Left ventricle myocardium inferior (tissue), 1 donor: ENCODE measurements at regions not wholly inside any gene's neighbourhood (a gene's known extent, or its start where the extent isn't known, plus 50 kb on each side); places are given as distances from the start of the nearest gene placed in this dataset.
"Not testable (repeated sequence)": the region's sequence is repeated elsewhere in the genome, so short reads cannot be mapped to it uniquely, and the experiment has no call there.

Experiments
- DNase-seq: peaks from one replicate; pipeline ENCODE4 v3.0.0-alpha.2; 2020
- H3K27ac ChIP-seq: fragments of 200-600 bp; replicated peaks from 2 replicates; pipeline ENCODE4 v1.8.0; 2021
- H3K27me3 ChIP-seq: fragments of 200-600 bp; 2 replicates; pipeline ENCODE4 v1.8.0; 2021; ENCODE audit warnings: low read depth
- H3K36me3 ChIP-seq: fragments of 200-600 bp; 2 replicates; pipeline ENCODE4 v1.8.0; 2021
- H3K4me1 ChIP-seq: fragments of 200-600 bp; 2 replicates; pipeline ENCODE4 v1.8.0; 2021
- H3K4me3 ChIP-seq: fragments of 200-600 bp; 2 replicates; pipeline ENCODE4 v1.8.0; 2021; ENCODE audit warnings: mild to moderate bottlenecking, moderate library complexity
- H3K9me3 ChIP-seq: fragments of 200-600 bp; replicated peaks from 2 replicates; pipeline ENCODE4 v1.8.0; 2021
- intact Hi-C: fragments of 100-400 bp; cut with micrococcal nuclease; formaldehyde crosslinking; loops from one replicate; pipeline ENCODE4 v1.11.0; 2022
- TF ChIP-seq, protein P1 (sequence below): fragments of 200-600 bp; IDR thresholded peaks from 2 replicates; pipeline ENCODE4 v1.8.0; 2021; ENCODE audit warnings: antibody characterized with exemption, mild to moderate bottlenecking, borderline replicate concordance
- donor health status: DM: no; HTN: yes; CAD: no; lungs with severe emphysema.

DNA sequence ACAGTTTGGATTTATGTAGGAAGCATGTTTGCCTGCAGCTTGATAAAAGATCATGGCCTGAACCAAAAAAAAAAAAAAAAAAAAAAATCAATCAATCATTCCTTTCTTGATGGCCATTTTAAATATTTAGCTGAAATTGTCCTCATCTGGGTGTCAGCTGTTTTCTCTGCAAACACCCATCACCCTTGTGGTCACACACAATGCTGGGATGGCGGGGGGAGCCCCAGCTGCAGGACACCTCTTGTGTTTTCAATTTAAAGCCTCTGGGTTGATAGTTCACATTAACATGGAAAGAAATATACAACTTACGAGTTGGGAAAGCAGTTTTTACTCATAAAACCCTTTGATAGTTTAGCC, 160.4 kb downstream of the ZFP64 start:
- Histone ChIP-seq H3K27ac (no peak overlapping the region), H3K4me3 (no peak overlapping the region), H3K9me3 (no peaks in the 10 kb centered on the region), H3K27me3 (no peaks in the 10 kb centered on the region), H3K36me3 (no peaks in the 10 kb centered on the region), H3K4me1 (peaks cover 7% of the 10 kb centered on the region)
- TF ChIP-seq, protein P1, sequence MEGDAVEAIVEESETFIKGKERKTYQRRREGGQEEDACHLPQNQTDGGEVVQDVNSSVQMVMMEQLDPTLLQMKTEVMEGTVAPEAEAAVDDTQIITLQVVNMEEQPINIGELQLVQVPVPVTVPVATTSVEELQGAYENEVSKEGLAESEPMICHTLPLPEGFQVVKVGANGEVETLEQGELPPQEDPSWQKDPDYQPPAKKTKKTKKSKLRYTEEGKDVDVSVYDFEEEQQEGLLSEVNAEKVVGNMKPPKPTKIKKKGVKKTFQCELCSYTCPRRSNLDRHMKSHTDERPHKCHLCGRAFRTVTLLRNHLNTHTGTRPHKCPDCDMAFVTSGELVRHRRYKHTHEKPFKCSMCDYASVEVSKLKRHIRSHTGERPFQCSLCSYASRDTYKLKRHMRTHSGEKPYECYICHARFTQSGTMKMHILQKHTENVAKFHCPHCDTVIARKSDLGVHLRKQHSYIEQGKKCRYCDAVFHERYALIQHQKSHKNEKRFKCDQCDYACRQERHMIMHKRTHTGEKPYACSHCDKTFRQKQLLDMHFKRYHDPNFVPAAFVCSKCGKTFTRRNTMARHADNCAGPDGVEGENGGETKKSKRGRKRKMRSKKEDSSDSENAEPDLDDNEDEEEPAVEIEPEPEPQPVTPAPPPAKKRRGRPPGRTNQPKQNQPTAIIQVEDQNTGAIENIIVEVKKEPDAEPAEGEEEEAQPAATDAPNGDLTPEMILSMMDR = no peak
- intact Hi-C loops = no loop called here
- no peak for DNase-seq

DNA sequence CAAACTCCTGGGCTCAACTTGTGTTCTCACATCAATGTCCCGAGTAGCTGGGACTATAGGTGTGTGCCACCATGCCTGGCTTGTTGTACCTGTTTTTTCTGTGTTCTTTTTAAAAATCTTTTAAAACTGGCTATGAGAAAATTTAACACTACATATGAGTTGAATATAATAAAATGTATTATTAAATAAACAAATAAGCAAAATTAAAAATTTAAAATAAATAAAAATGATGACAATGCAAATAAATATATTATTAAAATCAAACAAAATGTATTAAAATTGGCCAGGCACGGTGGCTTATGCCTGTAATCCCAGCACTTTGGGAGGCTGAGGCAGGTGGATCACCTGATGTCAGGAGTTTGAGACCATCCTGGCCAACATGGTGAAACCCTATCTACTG, 162.4 kb downstream of the ZFP64 start:
- H3K4me1 ChIP-seq, H3K4me3 ChIP-seq, intact Hi-C loops, H3K36me3 ChIP-seq, H3K9me3 ChIP-seq, H3K27ac ChIP-seq, H3K27me3 ChIP-seq, DNase-seq: not testable (repeated sequence)

DNA sequence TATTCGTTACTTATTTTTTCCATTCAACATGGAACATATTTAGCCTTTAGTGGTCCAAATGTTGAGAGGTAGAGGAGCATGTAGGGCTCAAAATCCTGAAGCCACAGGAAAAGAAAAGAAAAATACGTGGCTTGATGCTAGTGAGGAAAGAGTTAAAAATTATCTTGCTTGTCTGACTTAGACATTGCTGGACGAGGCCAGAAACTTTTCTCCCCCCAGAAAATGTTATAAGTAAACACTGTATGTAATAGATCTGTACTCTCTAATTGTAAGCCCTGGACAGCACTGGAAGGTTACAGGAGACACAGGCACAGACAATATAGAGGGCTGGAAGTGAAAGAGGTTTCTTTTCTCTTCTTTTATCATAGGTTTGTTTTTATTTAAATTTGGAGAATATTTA, 165.6 kb downstream of the ZFP64 start:
- intact Hi-C loops = no loop called here
- H3K9me3 ChIP-seq = no peaks in the 10 kb centered on the region
- H3K27me3 ChIP-seq = no peaks in the 10 kb centered on the region
- DNase-seq = no peak
- no peaks in the 10 kb centered on the region for H3K36me3 ChIP-seq
- H3K27ac ChIP-seq = no peak overlapping the region
- no peak overlapping the region for H3K4me3 ChIP-seq
- H3K4me1 ChIP-seq = no peaks in the 10 kb centered on the region
- TF ChIP-seq, protein P1 = no peak

DNA sequence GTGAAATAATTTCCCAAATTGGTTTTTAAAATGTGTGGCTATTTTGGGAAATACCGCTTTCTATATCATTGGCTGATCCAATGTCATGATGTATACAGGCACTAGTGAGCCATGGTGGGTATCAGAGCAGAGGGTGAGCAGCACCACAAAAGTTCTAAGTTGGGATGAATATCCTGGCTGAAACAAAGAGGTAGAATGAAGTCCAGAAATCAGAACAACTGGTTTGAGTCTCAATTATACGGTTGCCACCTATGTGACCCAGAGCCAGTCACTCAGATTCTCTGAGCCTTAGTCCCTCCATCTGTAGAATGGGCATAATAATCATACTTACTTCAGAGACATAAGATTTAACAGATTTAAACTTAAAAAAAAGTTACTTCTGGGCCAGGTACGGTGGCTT, 172.3 kb downstream of the ZFP64 start:
- H3K27me3 ChIP-seq = no peaks in the 10 kb centered on the region
- DNase-seq = no peak
- intact Hi-C loops = no loop called here
- TF ChIP-seq, protein P1 = no peak
- H3K27ac ChIP-seq = no peak overlapping the region
- no peaks in the 10 kb centered on the region for H3K9me3 ChIP-seq
- H3K36me3 ChIP-seq = no peaks in the 10 kb centered on the region
- no peaks in the 10 kb centered on the region for H3K4me1 ChIP-seq
- H3K4me3 ChIP-seq = no peak overlapping the region

DNA sequence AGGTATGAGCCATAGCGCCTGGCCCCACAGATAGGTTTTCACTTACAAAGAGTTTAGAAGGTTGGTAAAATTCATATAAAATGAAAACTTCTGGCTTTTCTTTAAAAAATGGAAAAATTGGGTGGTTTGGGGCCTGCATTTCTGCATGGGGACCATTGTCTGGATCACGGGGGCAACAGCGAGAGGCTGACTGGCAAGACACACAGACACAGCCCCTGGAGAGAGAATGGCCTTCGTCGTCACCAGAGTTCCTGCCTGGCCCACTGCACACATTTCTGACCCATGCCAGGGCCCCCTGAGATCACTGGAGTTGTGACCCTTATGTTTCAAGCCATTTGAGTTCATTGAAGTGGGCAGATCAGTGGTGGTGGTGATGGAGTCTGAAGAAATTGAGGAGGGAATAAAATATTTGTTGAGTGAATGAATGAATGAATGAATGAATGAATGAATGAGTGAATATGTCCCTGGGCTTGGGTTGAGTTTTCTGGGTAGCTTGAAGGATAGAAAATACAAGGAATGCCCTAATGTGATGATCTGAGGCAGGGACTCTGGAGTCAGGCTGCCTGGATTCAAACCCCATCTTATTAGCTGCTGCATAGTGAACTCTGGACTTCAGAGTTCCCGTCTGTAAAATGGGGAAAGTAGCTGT, 173.8 kb downstream of the ZFP64 start:
- no peaks in the 10 kb centered on the region for H3K27me3 ChIP-seq
- no peak overlapping the region for H3K4me3 ChIP-seq
- intact Hi-C loops = no loop called here
- H3K4me1 ChIP-seq = no peaks in the 10 kb centered on the region
- TF ChIP-seq, protein P1 = no peak
- DNase-seq = no peak
- H3K36me3 ChIP-seq = no peaks in the 10 kb centered on the region
- H3K9me3 ChIP-seq = no peaks in the 10 kb centered on the region
- no peak overlapping the region for H3K27ac ChIP-seq

DNA sequence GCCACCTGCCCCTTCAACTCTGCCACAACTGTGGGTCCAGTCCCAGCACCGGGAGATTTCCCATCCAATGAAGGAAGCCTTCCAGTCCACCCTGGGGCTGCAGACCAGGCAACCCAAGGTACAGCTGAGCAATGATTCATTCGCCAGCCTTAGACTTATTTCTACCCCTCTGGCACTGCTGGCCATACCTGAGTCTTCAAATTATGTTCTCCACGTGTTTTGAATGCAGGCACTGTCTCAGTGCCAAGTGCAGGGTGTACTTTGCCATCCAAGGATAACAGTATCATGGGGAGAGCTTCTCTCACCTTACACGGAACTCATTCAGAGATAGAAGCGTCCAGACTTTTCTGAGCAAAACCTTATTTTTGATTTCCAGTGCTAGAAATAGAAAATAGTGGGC, 175.6 kb downstream of the ZFP64 start:
- Histone ChIP-seq H3K9me3 (peaks cover 13% of the 10 kb centered on the region), H3K4me1 (no peaks in the 10 kb centered on the region), H3K27ac (no peak overlapping the region), H3K4me3 (no peak overlapping the region), H3K36me3 (no peaks in the 10 kb centered on the region), H3K27me3 (no peaks in the 10 kb centered on the region)
- intact Hi-C loops = no loop called here
- TF ChIP-seq, protein P1 = no peak
- no peak for DNase-seq
